ENCODE measurements at regions not wholly inside any gene's neighbourhood (a gene's known extent, or its start where the extent isn't known, plus 50 kb on each side); places are given as distances from the start of the nearest gene placed in this dataset.
"Not testable (repeated sequence)": the region's sequence is repeated elsewhere in the genome, so short reads cannot be mapped to it uniquely, and the experiment has no call there.

GRCh38 chr15:85260526-85260925, 119.9 kb upstream of the AKAP13 start:
- POLR2A ChIA-PET = not testable (repeated sequence)

GRCh38 chr15:85262461-85263055, 117.8 kb upstream of the AKAP13 start:
- DNase-seq (ENCODE audit: extremely low spot score); CTCF ChIA-PET; POLR2A ChIA-PET: not testable (repeated sequence)

More at GRCh38 chr15:85260526-85260925, 119.9 kb upstream of the AKAP13 start:
- DNase-seq (ENCODE audit: extremely low spot score); CTCF ChIA-PET: not testable (repeated sequence)

- POLR2A ChIA-PET; DNase-seq (ENCODE audit: extremely low spot score); CTCF ChIA-PET: not testable (repeated sequence)
Observed at GRCh38 chr15:85263842-85264440, 116.5 kb upstream of the AKAP13 start.

- DNase-seq (ENCODE audit: extremely low spot score); POLR2A ChIA-PET; CTCF ChIA-PET: not testable (repeated sequence)
Observed at GRCh38 chr15:85264614-85265190, 115.7 kb upstream of the AKAP13 start.

- POLR2A ChIA-PET; DNase-seq (ENCODE audit: extremely low spot score); CTCF ChIA-PET: not testable (repeated sequence)
Observed at GRCh38 chr15:85267158-85267857, 113.1 kb upstream of the AKAP13 start.

GRCh38 chr15:85274315-85275050, 105.9 kb upstream of the AKAP13 start:
- CTCF ChIA-PET = no interaction called here
- POLR2A ChIA-PET = no interaction called here
- DNase-seq (ENCODE audit: extremely low spot score) = no peak
- no peak for TF ChIP-seq TARDBP (IDR thresholded peaks at IDR 0.05)
- TF ChIP-seq ARNT (IDR thresholded peaks at IDR 0.05) = no peak
- TF ChIP-seq ZNF384 (IDR thresholded peaks at IDR 0.05) = no peak
- TF ChIP-seq LEF1 (IDR thresholded peaks at IDR 0.05; ENCODE audit: borderline replicate concordance) = no peak
- no peak for TF ChIP-seq FOXM1 (IDR thresholded peaks at IDR 0.05; ENCODE audit: borderline replicate concordance)
- no peak for TF ChIP-seq HDGF (IDR thresholded peaks at IDR 0.05; ENCODE audit: borderline replicate concordance)
- no peak for TF ChIP-seq L3MBTL2 (conservative IDR thresholded peaks at IDR 0.05)
- no peak for TF ChIP-seq SP1 (IDR thresholded peaks at IDR 0.05)
- no peak for TF ChIP-seq PKNOX1 (IDR thresholded peaks at IDR 0.05)
- no peak for TF ChIP-seq CTBP1 (IDR thresholded peaks at IDR 0.05; ENCODE audit: borderline replicate concordance)
- TF ChIP-seq NFRKB (IDR thresholded peaks at IDR 0.05) = no peak
- TF ChIP-seq FOXK2 (IDR thresholded peaks at IDR 0.05) = no peak
- TF ChIP-seq FOXA1 (IDR thresholded peaks at IDR 0.05) = no peak
- TF ChIP-seq BHLHE40 (IDR thresholded peaks at IDR 0.05; ENCODE audit: borderline replicate concordance) = no peak
- TF ChIP-seq SUZ12 (IDR thresholded peaks at IDR 0.05) = no peak
- TF ChIP-seq ELF4 (IDR thresholded peaks at IDR 0.05) = no peak

GRCh38 chr15:85276508-85276907, 103.9 kb upstream of the AKAP13 start:
- TF ChIP-seq PKNOX1 (IDR thresholded peaks at IDR 0.05) = no peak
- TF ChIP-seq HDGF (IDR thresholded peaks at IDR 0.05; ENCODE audit: borderline replicate concordance) = no peak
- no peak for TF ChIP-seq FOXM1 (IDR thresholded peaks at IDR 0.05; ENCODE audit: borderline replicate concordance)
- TF ChIP-seq ELF4 (IDR thresholded peaks at IDR 0.05) = no peak
- no peak for TF ChIP-seq FOXA1 (IDR thresholded peaks at IDR 0.05)
- TF ChIP-seq LEF1 (IDR thresholded peaks at IDR 0.05; ENCODE audit: borderline replicate concordance) = no peak
- TF ChIP-seq CTBP1 (IDR thresholded peaks at IDR 0.05; ENCODE audit: borderline replicate concordance) = no peak
- TF ChIP-seq TARDBP (IDR thresholded peaks at IDR 0.05) = no peak
- no peak for TF ChIP-seq SP1 (IDR thresholded peaks at IDR 0.05)
- TF ChIP-seq BHLHE40 (IDR thresholded peaks at IDR 0.05; ENCODE audit: borderline replicate concordance) = no peak
- TF ChIP-seq ZNF384 (IDR thresholded peaks at IDR 0.05) = no peak
- TF ChIP-seq SUZ12 (IDR thresholded peaks at IDR 0.05) = no peak
- TF ChIP-seq FOXK2 (IDR thresholded peaks at IDR 0.05) = no peak
- TF ChIP-seq L3MBTL2 (conservative IDR thresholded peaks at IDR 0.05) = no peak
- TF ChIP-seq ARNT (IDR thresholded peaks at IDR 0.05) = no peak
- no peak for TF ChIP-seq NFRKB (IDR thresholded peaks at IDR 0.05)
- CTCF ChIA-PET = no interaction called here

More at GRCh38 chr15:85276508-85276907, 103.9 kb upstream of the AKAP13 start:
- POLR2A ChIA-PET = no interaction called here
- DNase-seq (ENCODE audit: extremely low spot score) = no peak

Data from HEK293T (cell line).